Fibroblast of lung (primary cell): ENCODE measurements at regions not wholly inside any gene's neighbourhood (a gene's known extent, or its start where the extent isn't known, plus 50 kb on each side); places are given as distances from the start of the nearest gene placed in this dataset.

Experiments
- DNase-seq, 2 donors: peaks; one replicate each; pipeline versions ENCODE4 v3.0.0 to v3.0.0-alpha.2; 2010; ENCODE audit warnings: low read depth in 2 of 2
- H2AFZ ChIP-seq: 2 replicates; pipeline ENCODE4 v1.5.1; 2012; ENCODE audit warnings: low read length, control low read depth, inconsistent platforms
- H3K27ac ChIP-seq: 2 replicates; pipeline ENCODE4 v1.5.1; 2011; ENCODE audit warnings: low read length, control low read depth; ENCODE audit not compliant: insufficient read depth
- H3K27me3 ChIP-seq: 2 replicates; pipeline ENCODE4 v1.5.1; 2011; ENCODE audit warnings: mild to moderate bottlenecking, low read length; ENCODE audit not compliant: control insufficient read depth, insufficient read depth
- H3K36me3 ChIP-seq: 2 replicates; pipeline ENCODE4 v1.5.1; 2011; ENCODE audit warnings: low read length; ENCODE audit not compliant: control insufficient read depth, insufficient read depth
- H3K4me1 ChIP-seq: 2 replicates; pipeline ENCODE4 v1.5.1; 2011; ENCODE audit warnings: low read length; ENCODE audit not compliant: control insufficient read depth, insufficient read depth; ENCODE audit errors: extremely low read depth
- H3K4me2 ChIP-seq: 2 replicates; pipeline ENCODE4 v1.5.1; 2011; ENCODE audit warnings: low read length, control low read depth; ENCODE audit not compliant: insufficient read depth; ENCODE audit errors: extremely low read depth
- H3K4me3 ChIP-seq, 4 experiments: fragments of 200-600 bp in 1 of 4; sonication (generic) in 1 of 4; replicated peaks in 1 of 4; 2 replicates each; pipeline ENCODE4 v1.5.1; 2011 to 2016; ENCODE audit warnings: low read length in 4 of 4, low read depth in 3 of 4, mild to moderate bottlenecking in 3 of 4, control low read depth in 2 of 4, inconsistent platforms in 1 of 4, mixed read lengths in 1 of 4; ENCODE audit not compliant: insufficient read depth in 1 of 4; ENCODE audit errors: control extremely low read depth in 1 of 4
- H3K79me2 ChIP-seq: 2 replicates; pipeline ENCODE4 v1.5.1; 2012; ENCODE audit warnings: mild to moderate bottlenecking, low read length, inconsistent platforms; ENCODE audit not compliant: control insufficient read depth, insufficient read depth
- H3K9ac ChIP-seq: 2 replicates; pipeline ENCODE4 v1.5.1; 2011; ENCODE audit warnings: mild to moderate bottlenecking, low read length, control low read depth; ENCODE audit not compliant: insufficient read depth
- H3K9me3 ChIP-seq: 2 replicates; pipeline ENCODE4 v1.5.1; 2012; ENCODE audit warnings: low read depth, low read length; ENCODE audit not compliant: control insufficient read depth, insufficient read depth
- H4K20me1 ChIP-seq: 2 replicates; pipeline ENCODE4 v1.5.1; 2011; ENCODE audit warnings: low read length; ENCODE audit not compliant: control insufficient read depth, insufficient read depth; ENCODE audit errors: extremely low read depth
- CTCF ChIP-seq, 2 donors: IDR thresholded peaks in 1 of 2; conservative IDR thresholded peaks in 1 of 2; 1 replicate in 1 of 2; 2 replicates in 1 of 2; pipeline ENCODE4 v1.5.1; 2011 to 2012; ENCODE audit warnings: low read length in 2 of 2, control low read depth in 1 of 2, inconsistent platforms in 1 of 2, low read depth in 1 of 2, mild to moderate bottlenecking in 1 of 2
- EZH2 ChIP-seq: IDR thresholded peaks from 2 replicates; pipeline ENCODE4 v1.5.1; 2012; ENCODE audit warnings: low read length, control low read depth, mild to moderate bottlenecking; ENCODE audit errors: missing control alignments

GRCh38 chr10:52650873-52651272 lies 121.7 kb downstream of the MBL2 start:
- no peaks in the 10 kb centered on the region for H4K20me1 ChIP-seq
- H3K4me1 ChIP-seq = no peaks in the 10 kb centered on the region
- no peak overlapping the region for H3K4me2 ChIP-seq
- H3K9ac ChIP-seq = no peak overlapping the region
- no peak overlapping the region for H3K27ac ChIP-seq
- H3K79me2 ChIP-seq = no peaks in the 10 kb centered on the region
- DNase-seq = no peak
- no peaks in the 10 kb centered on the region for H3K9me3 ChIP-seq
- H3K4me3 ChIP-seq = no peak overlapping the region
- no peaks in the 10 kb centered on the region for H3K36me3 ChIP-seq
- H2AFZ ChIP-seq = no peak overlapping the region
- no peaks in the 10 kb centered on the region for H3K27me3 ChIP-seq
- TF ChIP-seq EZH2 (no peak), CTCF (conservative IDR thresholded peaks at IDR 0.05 in 1 of 2, IDR thresholded peaks at IDR 0.05 in 1 of 2; ENCODE audit: low read depth in 1 of 2, low read length in 2 of 2) (no peak)

DNA sequence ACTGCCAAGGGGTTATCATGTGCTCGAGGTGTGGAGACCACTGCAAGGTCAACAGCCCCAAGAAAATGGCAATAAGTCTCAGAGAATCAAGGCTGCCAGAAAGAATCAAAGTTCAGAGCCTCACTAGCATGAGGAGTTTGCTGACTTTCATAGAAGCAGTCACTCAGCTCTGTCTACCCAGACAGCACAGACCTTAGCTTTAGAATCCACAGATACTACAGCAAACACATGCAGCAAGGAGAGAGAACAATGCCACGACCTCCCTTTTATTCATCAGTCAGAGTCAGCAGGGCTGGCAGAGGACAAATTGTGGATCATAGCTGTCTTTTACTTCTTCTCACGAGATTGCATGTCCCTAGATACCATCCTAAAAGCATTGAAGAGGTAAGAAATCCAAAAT lies 121.3 kb downstream of the MBL2 start:
- H3K27me3 ChIP-seq = no peaks in the 10 kb centered on the region
- no peaks in the 10 kb centered on the region for H3K4me1 ChIP-seq
- H3K36me3 ChIP-seq = no peaks in the 10 kb centered on the region
- no peak overlapping the region for H3K4me2 ChIP-seq
- no peak overlapping the region for H3K4me3 ChIP-seq
- no peak for DNase-seq
- TF ChIP-seq CTCF (conservative IDR thresholded peaks at IDR 0.05 in 1 of 2, IDR thresholded peaks at IDR 0.05 in 1 of 2; ENCODE audit: low read depth in 1 of 2, low read length in 2 of 2) = no peak
- no peak for TF ChIP-seq EZH2
- H3K79me2 ChIP-seq = no peaks in the 10 kb centered on the region
- H3K9ac ChIP-seq = no peak overlapping the region
- H3K9me3 ChIP-seq = no peaks in the 10 kb centered on the region
- H2AFZ ChIP-seq = no peak overlapping the region
- no peaks in the 10 kb centered on the region for H4K20me1 ChIP-seq
- H3K27ac ChIP-seq = no peak overlapping the region

- no peaks in the 10 kb centered on the region for H4K20me1 ChIP-seq
- H3K27ac ChIP-seq = no peak overlapping the region
- no peak overlapping the region for H3K9ac ChIP-seq
- no peaks in the 10 kb centered on the region for H3K36me3 ChIP-seq
- H3K4me3 ChIP-seq = no peak overlapping the region
- no peaks in the 10 kb centered on the region for H3K27me3 ChIP-seq
- H2AFZ ChIP-seq = no peak overlapping the region
- H3K4me2 ChIP-seq = no peak overlapping the region
- H3K9me3 ChIP-seq = no peaks in the 10 kb centered on the region
- H3K79me2 ChIP-seq = no peaks in the 10 kb centered on the region
- TF ChIP-seq CTCF (conservative IDR thresholded peaks at IDR 0.05 in 1 of 2, IDR thresholded peaks at IDR 0.05 in 1 of 2; ENCODE audit: low read depth in 1 of 2, low read length in 2 of 2) = no peak
- TF ChIP-seq EZH2 = no peak
- peak; percentile 43 to 52 for DNase-seq
- H3K4me1 ChIP-seq = no peaks in the 10 kb centered on the region
These were observed 119.9 kb downstream of the MBL2 start for GRCh38 chr10:52652431-52653262.
